ENCODE measurements at regions not wholly inside any gene's neighbourhood (a gene's known extent, or its start where the extent isn't known, plus 50 kb on each side); places are given as distances from the start of the nearest gene placed in this dataset.

DNA sequence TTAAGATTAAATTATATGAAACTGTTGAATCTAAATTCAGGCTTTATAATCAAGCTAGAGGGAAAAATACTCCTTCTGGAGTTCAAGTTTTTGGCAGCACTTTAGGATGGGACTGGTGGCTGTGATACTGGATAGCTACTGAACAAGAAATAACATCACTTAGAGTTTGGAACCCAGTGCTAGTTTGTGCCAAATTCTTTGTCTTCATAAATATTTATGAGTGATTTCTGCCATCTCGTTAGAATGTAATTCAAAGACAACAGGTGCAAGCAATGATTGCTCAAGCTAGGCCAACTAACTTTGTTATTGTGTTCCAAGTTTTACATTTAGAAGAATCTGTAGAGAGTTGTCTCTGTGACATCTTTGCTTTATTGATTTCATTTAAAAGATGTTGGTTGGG lies 417.9 kb downstream of the FAT4 start:
- DNase-seq (ENCODE audit: low read depth, low spot score) = no peak
- H3K27ac ChIP-seq = no peak overlapping the region

DNA sequence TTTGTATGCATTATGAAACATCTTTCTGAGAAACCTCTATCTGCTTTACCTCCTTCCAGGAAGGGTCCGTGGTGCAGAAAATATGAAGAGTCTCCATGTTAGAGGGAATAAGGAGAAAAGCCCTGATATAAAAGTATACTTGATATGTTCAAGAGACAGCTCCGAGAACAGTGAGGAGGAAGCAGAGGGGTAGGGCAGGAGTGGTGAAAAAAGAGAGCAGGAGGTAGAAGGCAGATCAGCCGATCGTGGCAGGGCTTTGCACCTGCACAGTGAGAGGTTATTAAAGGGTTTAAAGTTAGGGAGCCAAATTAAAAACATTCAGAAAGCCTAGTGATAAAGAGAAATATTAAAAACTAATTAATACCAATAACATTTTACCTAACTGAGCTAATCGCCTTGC lies 419.7 kb downstream of the FAT4 start:
- H3K27ac ChIP-seq = peak overlapping the region; percentile 75
- no peak for DNase-seq (ENCODE audit: low read depth, low spot score)

DNA sequence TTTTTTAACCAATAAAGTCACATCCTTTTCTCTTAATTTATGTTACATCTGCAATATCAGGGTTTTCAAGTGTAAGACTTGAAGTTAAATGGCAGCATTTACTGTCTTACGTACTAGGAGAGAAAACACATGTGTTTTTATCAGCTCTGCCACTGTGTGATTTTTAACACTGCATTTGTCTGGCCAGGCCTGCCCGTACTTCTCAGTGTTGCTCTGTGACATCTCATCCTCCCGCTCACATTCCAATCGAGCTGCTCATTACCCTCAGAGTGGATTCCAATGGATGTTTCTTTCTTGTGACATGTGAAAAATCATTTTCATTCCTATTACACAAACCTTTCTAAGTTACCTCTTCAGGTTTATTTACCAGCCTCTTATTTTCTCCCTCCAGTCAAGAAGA lies 420.3 kb downstream of the FAT4 start:
- peak overlapping the region; percentile 75 for H3K27ac ChIP-seq
- DNase-seq (ENCODE audit: low read depth, low spot score) = no peak

DNA sequence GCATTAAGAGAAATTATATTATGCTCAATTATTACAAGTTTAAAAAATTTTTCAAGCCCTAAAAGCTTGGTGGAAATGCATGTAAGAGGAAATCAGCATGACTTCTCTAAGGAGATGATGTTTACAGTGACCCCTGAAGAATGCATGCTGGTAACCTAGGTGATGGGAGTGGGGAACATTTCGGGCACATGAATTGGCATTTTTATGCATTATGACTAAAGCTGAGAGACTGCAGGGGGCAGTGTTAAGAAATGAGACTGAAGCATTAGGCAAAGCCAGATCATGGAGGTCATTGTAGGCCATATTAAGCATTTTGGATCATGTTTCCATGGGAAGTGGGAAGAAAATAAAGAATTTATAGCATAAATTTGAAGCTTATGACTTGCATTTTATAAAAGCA lies 421.3 kb downstream of the FAT4 start:
- DNase-seq (ENCODE audit: low read depth, low spot score) = no peak
- H3K27ac ChIP-seq = peak overlapping the region; percentile 75

DNA sequence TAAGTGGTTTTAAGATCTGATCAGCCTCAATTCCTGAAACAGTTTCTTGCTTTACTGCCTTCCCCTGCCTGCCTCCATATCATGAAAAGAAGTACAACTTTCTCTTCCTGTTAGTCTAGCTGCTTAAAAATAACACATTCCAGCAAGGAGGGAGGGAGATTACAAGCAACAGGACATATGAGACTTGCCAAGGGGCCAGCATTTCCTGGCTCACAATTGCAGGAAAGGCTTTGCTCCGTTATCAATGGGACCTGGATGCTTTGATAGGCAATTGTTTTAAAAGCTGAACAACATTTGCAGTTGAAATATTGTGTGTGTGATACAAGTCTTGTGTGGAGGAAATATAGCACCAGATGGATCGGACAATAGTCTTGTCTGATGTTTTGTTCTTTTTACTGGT lies 425.0 kb downstream of the FAT4 start:
- H3K27ac ChIP-seq = no peak overlapping the region
- no peak for DNase-seq (ENCODE audit: low read depth, low spot score)

DNA sequence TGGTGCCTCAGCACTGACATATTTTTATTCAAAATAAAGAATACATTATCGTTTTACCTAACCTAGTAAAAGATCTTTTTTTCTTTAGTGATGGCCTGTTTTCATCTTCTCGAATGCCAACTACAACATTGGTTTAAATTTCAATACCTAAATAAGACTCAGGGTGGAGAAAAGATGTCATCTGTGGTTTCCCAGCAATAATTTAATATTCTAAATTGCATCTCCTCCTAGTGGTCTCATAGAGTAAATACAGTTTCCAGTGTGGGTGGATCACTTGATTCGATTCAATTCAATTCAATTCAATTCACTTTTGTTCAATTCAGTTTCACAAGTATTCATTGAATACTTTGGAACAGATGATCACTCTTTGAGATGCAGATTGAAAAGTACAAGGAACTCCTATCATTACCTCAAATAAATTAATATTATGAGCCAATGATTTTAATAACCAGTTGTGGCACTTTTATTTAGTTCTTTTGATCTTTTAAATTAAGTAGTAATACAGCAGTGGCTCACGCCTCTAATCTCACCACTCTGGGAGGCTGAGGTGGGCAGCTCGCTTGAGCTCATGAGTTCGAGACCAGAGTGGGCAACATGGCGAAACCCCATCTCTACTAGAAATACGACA lies 427.2 kb downstream of the FAT4 start:
- no peak for DNase-seq (ENCODE audit: low read depth, low spot score)
- H3K27ac ChIP-seq = no peak overlapping the region

DNA sequence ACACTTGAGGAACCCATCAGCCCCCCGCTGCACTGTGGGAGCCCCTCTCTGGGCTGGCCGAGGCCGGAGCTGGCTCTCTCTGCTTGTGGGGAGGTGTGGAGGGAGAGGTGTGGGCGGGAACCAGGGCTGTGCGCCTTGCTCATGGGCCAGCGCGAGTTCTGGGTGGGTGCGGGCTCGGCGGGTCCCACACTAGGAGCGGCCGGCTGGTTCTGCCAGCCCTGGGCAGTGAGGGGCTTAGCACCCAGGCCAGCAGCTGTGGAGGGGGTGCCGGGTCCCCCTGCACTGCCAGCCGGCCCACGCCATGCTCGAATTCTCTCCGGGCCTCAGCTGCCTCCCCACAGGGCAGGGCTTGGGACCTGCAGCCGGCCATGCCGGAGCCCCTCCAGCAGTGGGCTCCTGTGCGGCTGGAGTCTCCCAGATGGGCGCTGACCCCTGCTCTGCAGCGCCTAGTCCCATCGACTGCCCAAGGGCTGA lies 430.2 kb downstream of the FAT4 start:
- no peak overlapping the region for H3K27ac ChIP-seq
- no peak for DNase-seq (ENCODE audit: low read depth, low spot score)

DNA sequence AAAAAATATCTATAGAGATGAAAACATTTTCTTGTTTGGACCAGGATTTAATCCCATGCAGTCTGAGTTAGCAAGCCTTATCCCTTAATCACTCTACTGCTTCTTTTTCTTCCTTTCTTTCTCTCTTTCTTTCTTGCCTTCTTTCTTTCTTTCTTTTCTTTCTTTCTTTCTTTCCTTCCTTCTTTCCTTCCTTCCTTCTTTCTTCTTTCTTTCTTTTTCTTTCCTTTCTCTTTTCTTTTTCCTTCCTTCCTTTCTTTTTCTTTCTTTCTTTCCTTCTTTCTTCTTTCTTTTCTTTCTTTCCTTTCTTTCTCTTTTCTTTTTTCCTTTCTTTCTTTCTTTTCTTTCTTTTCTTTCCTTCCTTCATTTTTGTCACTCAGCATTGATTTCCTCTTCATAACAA lies 434.6 kb downstream of the FAT4 start:
- DNase-seq (ENCODE audit: low read depth, low spot score) = no peak

DNA sequence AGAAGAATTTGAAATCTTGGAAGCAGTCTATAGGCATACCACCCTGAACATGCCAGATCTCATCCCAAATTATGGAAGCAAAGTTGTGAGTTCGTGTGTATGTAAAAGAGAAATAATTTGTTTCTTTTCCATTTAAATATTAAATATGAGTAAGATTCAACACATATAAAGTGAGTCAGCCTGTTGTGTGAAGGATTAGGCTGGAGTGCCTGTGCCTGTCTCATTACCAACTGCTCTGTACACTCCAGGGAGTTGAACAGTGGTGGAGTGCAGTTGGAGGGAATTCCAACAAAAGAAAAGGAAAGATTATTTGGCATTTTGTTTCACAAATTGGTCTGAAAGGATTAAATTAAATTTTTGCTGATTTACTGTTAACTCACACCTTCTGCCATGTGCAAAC lies 435.6 kb downstream of the FAT4 start:
- no peak overlapping the region for H3K27ac ChIP-seq
- DNase-seq (ENCODE audit: low read depth, low spot score) = no peak

More for the DNA sequence above, 434.6 kb downstream of the FAT4 start:
- no peak overlapping the region for H3K27ac ChIP-seq

DNA sequence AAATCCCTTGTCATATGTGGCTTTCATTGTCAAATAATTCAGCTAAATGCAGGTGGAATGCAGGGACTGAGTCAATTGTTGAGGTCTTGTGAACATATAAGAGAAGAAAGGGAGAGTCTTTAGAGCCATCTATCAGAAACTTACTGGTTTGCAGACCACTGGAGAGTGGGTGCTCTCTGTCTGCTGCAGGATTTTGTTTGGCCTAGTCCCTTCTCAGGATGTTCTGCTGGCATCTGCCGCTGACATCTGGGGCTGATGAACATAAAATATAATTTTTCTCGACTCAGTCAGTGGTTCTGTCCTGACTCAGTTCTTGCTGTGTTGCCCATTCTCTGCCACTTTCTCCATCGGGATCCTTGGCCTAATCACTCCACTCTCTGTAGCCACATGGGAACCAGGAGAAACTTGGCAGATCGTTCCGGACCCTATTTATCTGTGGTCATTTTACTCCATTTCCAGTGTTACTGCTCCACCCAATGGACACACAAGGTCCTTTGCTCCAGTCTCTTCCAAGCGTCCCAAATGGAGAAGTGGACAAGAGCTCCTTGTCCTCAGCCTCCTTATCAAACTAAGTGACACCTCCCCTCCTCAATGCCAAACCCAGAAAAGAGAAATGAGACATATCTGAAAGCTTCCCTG lies 436.2 kb downstream of the FAT4 start:
- no peak for DNase-seq (ENCODE audit: low read depth, low spot score)
- no peak overlapping the region for H3K27ac ChIP-seq

DNA sequence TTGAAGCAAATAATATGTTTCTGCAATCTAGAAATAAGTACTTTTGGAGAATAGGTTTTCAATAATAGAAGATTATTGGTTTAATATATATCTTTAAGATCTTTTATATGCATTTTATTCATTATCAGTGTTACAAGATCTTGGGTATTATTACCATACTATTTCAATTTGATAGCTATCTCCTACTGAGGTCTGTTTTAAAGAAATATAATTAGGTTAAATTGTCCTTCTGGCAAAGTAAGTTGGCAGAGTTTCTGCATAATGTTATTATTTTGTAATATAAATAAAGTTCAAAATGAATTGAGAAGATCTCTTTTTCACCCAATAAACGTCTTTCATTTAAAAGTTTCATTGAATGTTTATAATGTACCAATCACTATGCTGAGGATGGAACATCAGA lies 443.7 kb downstream of the FAT4 start:
- DNase-seq (ENCODE audit: low read depth, low spot score) = no peak
- H3K27ac ChIP-seq = no peak overlapping the region

DNA sequence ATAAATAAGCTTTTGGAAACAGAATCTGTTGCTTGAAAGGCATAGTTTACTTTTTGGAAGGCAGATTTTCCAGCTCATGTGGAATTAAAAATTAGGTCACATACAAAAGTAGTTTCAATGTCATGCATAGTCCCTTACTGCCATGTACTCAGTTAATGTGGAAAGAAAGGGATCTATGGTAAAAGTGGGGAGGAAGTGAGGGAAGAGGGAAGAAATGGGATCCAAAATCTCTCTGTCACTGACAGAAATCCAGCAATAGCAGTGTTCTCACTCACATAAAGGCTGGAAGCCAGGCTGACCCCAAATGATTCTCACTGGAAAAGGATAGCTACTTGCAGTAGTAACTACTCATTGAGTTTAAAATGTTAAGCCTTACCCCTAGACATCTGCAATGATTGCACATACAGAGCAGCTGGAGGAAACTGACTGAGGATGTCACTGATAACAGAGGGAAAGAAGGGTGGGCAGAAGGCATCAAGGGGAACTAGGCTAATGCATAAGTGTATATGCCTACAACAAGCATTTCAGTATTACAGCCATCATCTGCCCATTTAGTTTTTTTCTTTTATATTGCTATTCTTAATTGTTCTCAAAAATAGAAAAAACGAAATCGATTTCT lies 445.6 kb downstream of the FAT4 start:
- DNase-seq (ENCODE audit: low read depth, low spot score) = no peak
- no peak overlapping the region for H3K27ac ChIP-seq

DNA sequence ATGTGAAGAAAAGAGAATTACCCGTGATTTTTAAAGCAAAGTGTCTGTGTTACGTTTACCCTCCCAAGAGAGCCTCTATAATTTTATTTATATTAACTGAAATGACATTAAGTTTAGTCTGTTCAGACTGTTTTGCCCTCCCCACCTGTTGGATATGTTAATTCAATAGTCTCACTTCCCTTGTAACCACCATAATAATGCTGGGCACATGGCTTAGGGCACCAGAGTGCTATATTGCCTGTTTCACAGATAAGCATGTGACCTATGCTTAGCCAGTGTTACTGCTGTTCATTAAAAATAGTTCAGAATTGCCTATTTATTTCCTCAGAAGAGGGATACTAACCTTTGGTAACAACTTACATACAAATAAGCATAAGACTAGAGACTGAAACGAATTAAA lies 446.2 kb downstream of the FAT4 start:
- H3K27ac ChIP-seq = no peak overlapping the region
- no peak for DNase-seq (ENCODE audit: low read depth, low spot score)

DNA sequence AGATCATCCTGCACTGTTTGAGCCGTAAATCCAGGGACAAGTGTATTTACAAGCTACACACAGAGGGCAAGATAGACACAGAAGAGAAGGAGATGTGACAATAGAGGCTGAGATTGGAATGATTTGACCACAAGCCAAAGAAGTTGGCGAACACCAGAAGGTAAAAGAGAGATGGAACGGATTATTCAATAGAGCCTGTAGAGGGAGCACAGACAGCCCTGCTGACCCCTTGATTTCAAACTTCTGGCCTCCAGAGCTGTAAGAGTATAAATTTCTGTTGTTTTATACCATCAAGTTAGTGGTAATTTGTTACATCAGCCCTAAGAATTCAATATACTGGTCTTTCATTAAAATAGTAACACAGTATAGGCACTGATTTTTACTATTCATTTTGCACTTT lies 447.8 kb downstream of the FAT4 start:
- DNase-seq (ENCODE audit: low read depth, low spot score) = no peak
- no peak overlapping the region for H3K27ac ChIP-seq

DNA sequence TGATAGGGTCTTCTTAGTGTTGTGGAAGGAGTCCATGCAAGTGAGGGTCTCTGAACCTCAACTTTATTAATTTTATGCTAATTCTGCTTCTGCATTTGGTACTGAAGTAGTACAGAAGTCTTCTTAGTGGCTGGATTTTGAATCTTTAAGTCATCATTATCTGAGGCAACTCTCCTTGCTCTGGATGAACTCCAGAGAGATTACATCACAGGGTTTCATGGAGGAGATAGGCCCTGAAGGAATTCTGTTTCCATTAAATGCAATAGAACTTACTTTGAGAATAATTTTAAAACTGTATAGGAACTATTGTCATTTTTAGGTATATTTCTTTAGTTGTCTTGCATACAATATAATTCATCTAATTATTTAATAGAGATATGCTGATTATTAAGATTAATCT lies 451.2 kb downstream of the FAT4 start:
- DNase-seq (ENCODE audit: low read depth, low spot score) = no peak
- no peak overlapping the region for H3K27ac ChIP-seq

DNA sequence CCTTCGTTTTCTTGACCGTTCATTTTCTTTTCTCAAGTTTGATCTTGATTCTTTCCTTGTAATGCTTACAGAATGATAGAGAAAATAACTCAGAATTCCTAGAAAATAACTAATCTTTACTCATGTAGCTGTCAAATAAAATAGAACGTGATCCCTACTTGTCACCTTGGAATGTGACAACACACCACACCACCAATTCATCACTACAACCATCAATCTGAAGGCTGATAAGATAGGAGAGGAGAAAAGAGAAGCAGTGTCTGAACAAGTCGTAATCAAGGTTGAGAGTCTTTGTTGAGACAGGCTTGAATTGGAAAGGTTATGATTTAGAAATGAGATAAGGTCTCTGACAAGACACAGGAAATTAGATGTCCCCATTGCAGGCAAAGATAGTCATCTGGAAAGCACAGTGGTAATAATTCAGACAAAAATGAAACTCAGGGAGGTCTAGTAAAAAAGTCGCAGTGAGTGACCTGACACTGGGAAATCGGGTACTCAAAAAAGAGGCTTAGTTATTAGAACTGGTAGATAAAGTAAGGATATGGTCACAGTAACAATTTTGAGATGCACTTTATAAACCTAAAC lies 456.2 kb downstream of the FAT4 start:
- no peak for DNase-seq (ENCODE audit: low read depth, low spot score)
- H3K27ac ChIP-seq = no peak overlapping the region

DNA sequence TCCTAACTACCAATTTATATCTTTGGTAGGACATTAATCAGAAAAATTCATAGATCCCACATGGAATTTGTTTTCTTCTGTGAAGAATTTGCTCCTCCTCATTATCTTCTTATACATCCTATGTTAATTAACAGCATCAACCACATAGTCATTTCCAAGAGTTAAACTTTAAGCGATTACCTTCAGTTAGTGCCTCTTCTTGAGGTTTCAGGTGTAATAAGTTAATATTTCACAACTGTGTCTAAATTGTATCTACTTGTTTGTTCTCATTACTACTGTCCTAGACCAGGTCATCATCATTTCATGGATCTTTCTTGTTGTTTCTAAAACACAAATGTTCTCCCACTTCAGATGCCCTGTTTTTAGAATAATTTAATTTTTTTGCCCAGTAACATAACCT lies 457.9 kb downstream of the FAT4 start:
- H3K27ac ChIP-seq = no peak overlapping the region
- DNase-seq (ENCODE audit: low read depth, low spot score) = no peak

DNA sequence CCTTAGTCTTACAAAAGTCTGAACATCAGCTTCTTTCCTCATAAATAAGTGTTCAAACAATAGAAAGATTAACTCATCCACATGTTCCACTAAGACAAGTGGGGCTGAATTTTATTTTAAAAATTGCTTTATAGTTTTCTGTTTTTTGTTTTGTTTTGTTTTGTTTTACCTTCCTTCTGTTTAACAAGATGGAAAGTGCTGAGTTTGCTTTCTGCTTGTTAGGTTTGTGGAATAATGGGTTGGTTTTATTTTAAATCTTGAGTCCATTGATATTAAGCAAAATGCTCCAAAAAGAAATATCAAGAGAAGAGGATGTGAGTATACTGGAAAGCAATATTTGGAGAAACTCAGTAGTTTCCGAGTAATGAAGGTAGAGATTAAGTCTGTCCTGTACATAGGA lies 458.7 kb downstream of the FAT4 start:
- DNase-seq (ENCODE audit: low read depth, low spot score) = no peak
- no peak overlapping the region for H3K27ac ChIP-seq

DNA sequence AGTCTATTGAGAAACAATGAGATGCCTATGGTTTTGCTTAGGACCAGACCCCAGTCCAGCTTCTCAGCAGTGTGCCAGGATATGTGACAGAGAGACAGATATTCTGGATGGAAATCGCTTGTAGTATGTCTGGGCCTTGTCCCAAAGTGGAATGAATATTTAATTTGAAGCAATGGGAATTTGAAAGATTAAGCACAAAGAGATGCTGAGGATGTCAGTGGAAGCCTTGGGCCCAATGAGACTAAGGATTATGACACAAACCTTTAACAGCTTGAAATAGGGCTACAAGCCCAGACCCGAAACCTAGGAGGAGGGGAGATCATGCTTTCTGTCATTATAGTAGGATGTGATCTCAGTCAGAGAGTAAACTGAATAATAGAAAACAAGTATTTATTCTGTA lies 459.2 kb downstream of the FAT4 start:
- no peak for DNase-seq (ENCODE audit: low read depth, low spot score)
- H3K27ac ChIP-seq = no peak overlapping the region

DNA sequence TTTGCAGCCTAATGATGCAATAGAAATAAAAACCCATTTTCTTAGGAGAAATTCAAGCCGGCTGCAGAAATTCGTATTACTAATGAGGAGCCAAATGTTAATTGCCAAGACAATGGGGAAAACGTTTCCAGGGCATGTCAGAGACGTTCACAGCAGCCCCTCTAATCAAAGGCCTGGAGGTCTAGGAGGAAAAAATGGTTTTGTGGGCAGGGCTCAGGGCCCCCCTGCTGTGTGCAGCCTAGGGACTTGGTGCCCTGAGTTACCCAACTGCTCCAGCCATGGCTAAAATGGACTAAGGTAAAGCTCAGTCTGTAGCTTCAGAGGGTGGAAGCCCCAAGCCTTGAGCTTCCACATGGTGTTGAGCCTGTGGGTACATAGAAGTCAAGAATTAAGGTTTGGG lies 461.4 kb downstream of the FAT4 start:
- no peak overlapping the region for H3K27ac ChIP-seq
- DNase-seq (ENCODE audit: low read depth, low spot score) = no peak

DNA sequence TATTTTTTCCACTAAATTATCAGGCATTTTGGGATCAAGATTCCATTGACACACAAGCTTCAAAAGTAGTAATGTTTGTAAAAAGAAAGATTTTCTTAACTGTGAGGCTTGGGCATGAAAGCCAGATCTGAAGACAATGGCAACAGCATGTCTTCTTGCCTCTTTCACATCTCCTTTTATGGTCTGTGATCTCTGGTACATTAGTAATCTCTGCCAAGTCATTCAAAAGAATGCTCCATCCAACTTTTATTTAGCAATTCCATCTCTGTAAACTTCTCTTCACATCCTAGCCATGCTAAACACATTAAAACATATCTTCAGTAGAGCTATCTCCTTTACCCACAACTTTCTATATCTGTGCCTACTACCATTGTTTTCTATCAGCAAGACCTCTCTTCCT lies 465.4 kb downstream of the FAT4 start:
- DNase-seq (ENCODE audit: low read depth, low spot score) = no peak

DNA sequence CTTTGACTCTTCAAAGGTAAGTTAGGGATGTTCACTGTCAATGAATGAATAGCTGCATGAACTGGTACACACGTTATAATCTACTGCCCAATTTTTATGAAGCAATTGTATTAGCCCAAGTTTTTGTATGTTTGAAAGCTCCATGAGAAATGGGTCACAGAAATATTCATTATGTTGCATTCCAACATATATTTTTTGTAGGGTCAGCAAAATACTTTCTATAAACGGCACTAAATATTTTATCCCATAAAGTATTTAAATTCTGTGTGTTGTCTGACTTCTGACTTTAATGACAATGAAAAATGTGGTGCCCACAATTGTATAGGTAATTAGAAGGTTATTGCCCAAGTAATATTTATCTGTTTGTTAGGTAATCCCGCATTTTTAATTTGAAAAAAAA lies 466.0 kb downstream of the FAT4 start:
- DNase-seq (ENCODE audit: low read depth, low spot score) = no peak

More for the DNA sequence above, 465.4 kb downstream of the FAT4 start:
- no peak overlapping the region for H3K27ac ChIP-seq

More for the DNA sequence above, 466.0 kb downstream of the FAT4 start:
- no peak overlapping the region for H3K27ac ChIP-seq
